ENCODE measurements at regions not wholly inside any gene's neighbourhood (a gene's known extent, or its start where the extent isn't known, plus 50 kb on each side); places are given as distances from the start of the nearest gene placed in this dataset.

GRCh38 chr2:22557406-22557805 lies 827.6 kb upstream of the KLHL29 start:
- DNase-seq (ENCODE audit: insufficient read length, low spot score) (no peak), FAIRE-seq (no peak)

GRCh38 chr2:22560021-22560420 lies 825.0 kb upstream of the KLHL29 start:
- FAIRE-seq = no peak
- no peak for TF ChIP-seq POLR2AphosphoS5 (IDR thresholded peaks at IDR 0.05; ENCODE audit: low read depth, low read length)
- no peak for DNase-seq (ENCODE audit: insufficient read length, low spot score)

More at GRCh38 chr2:22557406-22557805, 827.6 kb upstream of the KLHL29 start:
- TF ChIP-seq PAX5 (IDR thresholded peaks at IDR 0.05; ENCODE audit: insufficient read depth, low read length, severe bottlenecking) = no peak
- no peak for TF ChIP-seq POLR2AphosphoS5 (IDR thresholded peaks at IDR 0.05; ENCODE audit: low read depth, low read length)
- no peak for TF ChIP-seq TAF1 (IDR thresholded peaks at IDR 0.05; ENCODE audit: low read depth, low read length)
- no peak for TF ChIP-seq POLR2A (IDR thresholded peaks at IDR 0.05; ENCODE audit: low read depth, low read length)
- no peak for TF ChIP-seq SPI1 (IDR thresholded peaks at IDR 0.05; ENCODE audit: low read depth, low read length)
- TF ChIP-seq POU2F2 (IDR thresholded peaks at IDR 0.05; ENCODE audit: low read depth, low read length) = no peak

GRCh38 chr2:22579341-22579740 lies 805.6 kb upstream of the KLHL29 start:
- no peak for DNase-seq (ENCODE audit: insufficient read length, low spot score)

GRCh38 chr2:22582107-22582506 lies 802.9 kb upstream of the KLHL29 start:
- DNase-seq (ENCODE audit: insufficient read length, low spot score) = no peak
- TF ChIP-seq POU2F2 (IDR thresholded peaks at IDR 0.05; ENCODE audit: low read depth, low read length) (no peak), POLR2A (IDR thresholded peaks at IDR 0.05; ENCODE audit: low read depth, low read length) (no peak), POLR2AphosphoS5 (IDR thresholded peaks at IDR 0.05; ENCODE audit: low read depth, low read length) (no peak), SPI1 (IDR thresholded peaks at IDR 0.05; ENCODE audit: low read depth, low read length) (no peak), TAF1 (IDR thresholded peaks at IDR 0.05; ENCODE audit: low read depth, low read length) (no peak), PAX5 (IDR thresholded peaks at IDR 0.05; ENCODE audit: insufficient read depth, low read length, severe bottlenecking) (no peak)
- FAIRE-seq = no peak

More at GRCh38 chr2:22579341-22579740, 805.6 kb upstream of the KLHL29 start:
- FAIRE-seq = no peak
- TF ChIP-seq POU2F2 (IDR thresholded peaks at IDR 0.05; ENCODE audit: low read depth, low read length) (no peak), PAX5 (IDR thresholded peaks at IDR 0.05; ENCODE audit: insufficient read depth, low read length, severe bottlenecking) (no peak), SPI1 (IDR thresholded peaks at IDR 0.05; ENCODE audit: low read depth, low read length) (no peak)

- FAIRE-seq = no peak
- TF ChIP-seq TAF1 (IDR thresholded peaks at IDR 0.05; ENCODE audit: low read depth, low read length) (no peak), SPI1 (IDR thresholded peaks at IDR 0.05; ENCODE audit: low read depth, low read length) (no peak), POU2F2 (IDR thresholded peaks at IDR 0.05; ENCODE audit: low read depth, low read length) (no peak), POLR2A (IDR thresholded peaks at IDR 0.05; ENCODE audit: low read depth, low read length) (no peak), POLR2AphosphoS5 (IDR thresholded peaks at IDR 0.05; ENCODE audit: low read depth, low read length) (no peak), PAX5 (IDR thresholded peaks at IDR 0.05; ENCODE audit: insufficient read depth, low read length, severe bottlenecking) (no peak)
- no peak for DNase-seq (ENCODE audit: insufficient read length, low spot score)
These were observed 788.7 kb upstream of the KLHL29 start for GRCh38 chr2:22596306-22596705.

GRCh38 chr2:22600156-22600555 lies 784.8 kb upstream of the KLHL29 start:
- no peak for DNase-seq (ENCODE audit: insufficient read length, low spot score)
- TF ChIP-seq POLR2A (IDR thresholded peaks at IDR 0.05; ENCODE audit: low read depth, low read length) = no peak
- no peak for TF ChIP-seq PAX5 (IDR thresholded peaks at IDR 0.05; ENCODE audit: insufficient read depth, low read length, severe bottlenecking)
- TF ChIP-seq TAF1 (IDR thresholded peaks at IDR 0.05; ENCODE audit: low read depth, low read length) = no peak
- no peak for TF ChIP-seq SPI1 (IDR thresholded peaks at IDR 0.05; ENCODE audit: low read depth, low read length)
- no peak for TF ChIP-seq POU2F2 (IDR thresholded peaks at IDR 0.05; ENCODE audit: low read depth, low read length)
- TF ChIP-seq POLR2AphosphoS5 (IDR thresholded peaks at IDR 0.05; ENCODE audit: low read depth, low read length) = no peak
- no peak for FAIRE-seq

GRCh38 chr2:22600999-22601398 lies 784.0 kb upstream of the KLHL29 start:
- FAIRE-seq = no peak
- DNase-seq (ENCODE audit: insufficient read length, low spot score) = no peak
- TF ChIP-seq PAX5 (IDR thresholded peaks at IDR 0.05; ENCODE audit: insufficient read depth, low read length, severe bottlenecking) = no peak
- TF ChIP-seq POLR2A (IDR thresholded peaks at IDR 0.05; ENCODE audit: low read depth, low read length) = no peak
- TF ChIP-seq TAF1 (IDR thresholded peaks at IDR 0.05; ENCODE audit: low read depth, low read length) = no peak
- no peak for TF ChIP-seq POU2F2 (IDR thresholded peaks at IDR 0.05; ENCODE audit: low read depth, low read length)
- no peak for TF ChIP-seq SPI1 (IDR thresholded peaks at IDR 0.05; ENCODE audit: low read depth, low read length)
- TF ChIP-seq POLR2AphosphoS5 (IDR thresholded peaks at IDR 0.05; ENCODE audit: low read depth, low read length) = no peak

- no peak for FAIRE-seq
- no peak for TF ChIP-seq POLR2A (IDR thresholded peaks at IDR 0.05; ENCODE audit: low read depth, low read length)
- no peak for TF ChIP-seq PAX5 (IDR thresholded peaks at IDR 0.05; ENCODE audit: insufficient read depth, low read length, severe bottlenecking)
- no peak for TF ChIP-seq SPI1 (IDR thresholded peaks at IDR 0.05; ENCODE audit: low read depth, low read length)
- no peak for TF ChIP-seq POU2F2 (IDR thresholded peaks at IDR 0.05; ENCODE audit: low read depth, low read length)
- TF ChIP-seq TAF1 (IDR thresholded peaks at IDR 0.05; ENCODE audit: low read depth, low read length) = no peak
- TF ChIP-seq POLR2AphosphoS5 (IDR thresholded peaks at IDR 0.05; ENCODE audit: low read depth, low read length) = no peak
- no peak for DNase-seq (ENCODE audit: insufficient read length, low spot score)
These were observed 780.8 kb upstream of the KLHL29 start for GRCh38 chr2:22604136-22604535.

- no peak for DNase-seq (ENCODE audit: insufficient read length, low spot score)
- FAIRE-seq = no peak
- TF ChIP-seq SPI1 (IDR thresholded peaks at IDR 0.05; ENCODE audit: low read depth, low read length) (no peak), POLR2A (IDR thresholded peaks at IDR 0.05; ENCODE audit: low read depth, low read length) (no peak), POLR2AphosphoS5 (IDR thresholded peaks at IDR 0.05; ENCODE audit: low read depth, low read length) (no peak), POU2F2 (IDR thresholded peaks at IDR 0.05; ENCODE audit: low read depth, low read length) (no peak), PAX5 (IDR thresholded peaks at IDR 0.05; ENCODE audit: insufficient read depth, low read length, severe bottlenecking) (no peak), TAF1 (IDR thresholded peaks at IDR 0.05; ENCODE audit: low read depth, low read length) (no peak)
These were observed 768.9 kb upstream of the KLHL29 start for GRCh38 chr2:22616031-22616430.

- FAIRE-seq = no peak
- no peak for DNase-seq (ENCODE audit: insufficient read length, low spot score)
- TF ChIP-seq POU2F2 (IDR thresholded peaks at IDR 0.05; ENCODE audit: low read depth, low read length) (no peak), POLR2AphosphoS5 (IDR thresholded peaks at IDR 0.05; ENCODE audit: low read depth, low read length) (no peak), TAF1 (IDR thresholded peaks at IDR 0.05; ENCODE audit: low read depth, low read length) (no peak), POLR2A (IDR thresholded peaks at IDR 0.05; ENCODE audit: low read depth, low read length) (no peak), SPI1 (IDR thresholded peaks at IDR 0.05; ENCODE audit: low read depth, low read length) (no peak), PAX5 (IDR thresholded peaks at IDR 0.05; ENCODE audit: insufficient read depth, low read length, severe bottlenecking) (no peak)
These were observed 761.4 kb upstream of the KLHL29 start for GRCh38 chr2:22623620-22624019.
